Gastroesophageal sphincter (tissue), 4 donors: ENCODE measurements at regions not wholly inside any gene's neighbourhood (a gene's known extent, or its start where the extent isn't known, plus 50 kb on each side); places are given as distances from the start of the nearest gene placed in this dataset.

ENCODE experiments used
- ATAC-seq: fragments of 150-250 bp; one replicate; pipeline ENCODE4 v1.9.1; 2016; ENCODE audit warnings: mild to moderate bottlenecking, moderate library complexity
- H3K27ac ChIP-seq, 4 donors: fragments of 200-600 bp; sonication (generic) in 3 of 4; 1 replicate in 3 of 4; 2 replicates in 1 of 4; pipeline ENCODE4 v1.5.1; 2016 to 2019
- H3K27me3 ChIP-seq: fragments of 200-600 bp; sonication (generic); one replicate; pipeline ENCODE4 v1.5.1; 2019
- H3K36me3 ChIP-seq, 2 donors: fragments of 200-600 bp; sonication (generic); one replicate each; pipeline ENCODE4 v1.5.1; 2019; ENCODE audit warnings: control low read depth in 1 of 2
- H3K4me1 ChIP-seq, 3 donors: fragments of 200-600 bp; sonication (generic); 1 replicate in 2 of 3; 2 replicates in 1 of 3; pipeline ENCODE4 v1.5.1; 2016 to 2019; ENCODE audit warnings: control low read depth in 2 of 3
- H3K4me3 ChIP-seq, 2 donors: fragments of 200-600 bp; sonication (generic); one replicate each; pipeline ENCODE4 v1.5.1; 2019; ENCODE audit warnings: mild to moderate bottlenecking in 1 of 2, moderate library complexity in 1 of 2
- H3K9me3 ChIP-seq, 3 donors: fragments of 200-600 bp; sonication (generic); one replicate each; pipeline ENCODE4 v1.5.1; 2017 to 2019; ENCODE audit warnings: control low read depth in 2 of 3
- EP300 ChIP-seq: sonication (generic); formaldehyde crosslinking; IDR thresholded peaks from one replicate; pipeline ENCODE4 v1.6.1; 2017; ENCODE audit warnings: antibody characterized with exemption, mild to moderate bottlenecking
- POLR2A ChIP-seq, 2 donors: fragments of 450-650 bp; IDR thresholded peaks; one replicate each; pipeline ENCODE4 v1.6.1; 2017; ENCODE audit warnings: antibody characterized with exemption in 2 of 2, mild to moderate bottlenecking in 2 of 2, moderate library complexity in 1 of 2
- POLR2AphosphoS5 ChIP-seq: sonication (generic); formaldehyde crosslinking; IDR thresholded peaks from one replicate; pipeline ENCODE4 v1.6.1; 2017; ENCODE audit warnings: antibody characterized with exemption
- WGBS, 2 donors: methylation state at CpG; one replicate each; pipeline ENCODE4 v1.1.5; 2018; ENCODE audit warnings: low coverage in 1 of 2; 5-methylcytosine and 5-hydroxymethylcytosine counted together
- TF ChIP-seq, protein P1 (sequence below), 4 experiments: fragments of 200-600 bp in 2 of 4; fragments of 450-650 bp in 2 of 4; sonication (generic) in 1 of 4; IDR thresholded peaks; one replicate each; pipeline ENCODE4 v1.5.1; 2017 to 2019; ENCODE audit warnings: antibody characterized with exemption in 4 of 4, mild to moderate bottlenecking in 2 of 4, moderate library complexity in 2 of 4

DNA sequence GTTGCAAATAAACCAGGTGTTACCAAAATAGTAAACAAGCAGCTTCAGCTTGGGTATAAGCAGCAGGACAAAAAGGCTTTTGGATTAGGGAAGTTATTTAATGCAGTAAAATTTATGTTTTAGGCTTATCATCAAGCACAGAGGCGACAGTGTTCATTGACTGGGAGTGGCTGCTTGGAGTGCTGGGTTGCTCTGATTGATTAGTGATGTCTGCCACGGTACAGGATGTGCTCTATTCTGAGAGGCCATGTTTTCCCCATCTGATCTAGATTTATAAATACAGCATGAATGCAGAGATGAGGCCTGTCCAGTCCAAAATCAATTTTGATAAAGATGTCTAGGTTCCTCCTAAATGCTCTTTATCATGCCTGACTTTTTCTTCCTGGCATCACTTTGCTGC lies 83.5 kb downstream of the MAP1LC3B2 start:
- peaks cover 4% of the 10 kb centered on the region for H3K27me3 ChIP-seq
- H3K9me3 ChIP-seq = no peaks in the 10 kb centered on the region
- H3K27ac ChIP-seq = no peak overlapping the region
- 29 to 64% methylated on average over 1 to 2 of the region's 2 CpGs for WGBS, 2 donors
- TF ChIP-seq POLR2A (IDR thresholded peaks at IDR 0.05) (no peak), EP300 (no peak), POLR2AphosphoS5 (no peak)
- TF ChIP-seq, protein P1, sequence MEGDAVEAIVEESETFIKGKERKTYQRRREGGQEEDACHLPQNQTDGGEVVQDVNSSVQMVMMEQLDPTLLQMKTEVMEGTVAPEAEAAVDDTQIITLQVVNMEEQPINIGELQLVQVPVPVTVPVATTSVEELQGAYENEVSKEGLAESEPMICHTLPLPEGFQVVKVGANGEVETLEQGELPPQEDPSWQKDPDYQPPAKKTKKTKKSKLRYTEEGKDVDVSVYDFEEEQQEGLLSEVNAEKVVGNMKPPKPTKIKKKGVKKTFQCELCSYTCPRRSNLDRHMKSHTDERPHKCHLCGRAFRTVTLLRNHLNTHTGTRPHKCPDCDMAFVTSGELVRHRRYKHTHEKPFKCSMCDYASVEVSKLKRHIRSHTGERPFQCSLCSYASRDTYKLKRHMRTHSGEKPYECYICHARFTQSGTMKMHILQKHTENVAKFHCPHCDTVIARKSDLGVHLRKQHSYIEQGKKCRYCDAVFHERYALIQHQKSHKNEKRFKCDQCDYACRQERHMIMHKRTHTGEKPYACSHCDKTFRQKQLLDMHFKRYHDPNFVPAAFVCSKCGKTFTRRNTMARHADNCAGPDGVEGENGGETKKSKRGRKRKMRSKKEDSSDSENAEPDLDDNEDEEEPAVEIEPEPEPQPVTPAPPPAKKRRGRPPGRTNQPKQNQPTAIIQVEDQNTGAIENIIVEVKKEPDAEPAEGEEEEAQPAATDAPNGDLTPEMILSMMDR (IDR thresholded peaks at IDR 0.05) = no peak
- no peak for ATAC-seq
- no peaks in the 10 kb centered on the region for H3K36me3 ChIP-seq
- no peaks in the 10 kb centered on the region for H3K4me1 ChIP-seq
- H3K4me3 ChIP-seq = no peak overlapping the region

DNA sequence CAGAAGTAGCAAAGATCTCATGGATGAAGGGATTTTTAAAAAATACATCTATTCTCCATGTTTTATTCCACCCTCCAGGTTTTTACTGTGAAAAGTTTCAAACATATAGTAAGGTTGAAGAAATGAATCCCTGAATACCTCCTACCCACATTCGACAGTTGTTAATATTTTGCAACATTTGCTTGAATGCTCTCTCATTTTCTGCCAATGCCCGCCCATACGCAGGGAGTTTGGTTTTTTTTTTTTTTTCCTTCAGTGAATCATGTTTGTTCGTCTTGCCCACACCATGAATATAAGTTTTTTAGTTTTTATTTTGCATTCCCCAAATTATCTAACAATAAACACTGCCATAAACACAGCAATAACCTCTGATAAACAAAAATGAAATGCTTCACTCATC lies 82.9 kb downstream of the MAP1LC3B2 start:
- ATAC-seq = no peak
- Histone ChIP-seq H3K9me3 (no peaks in the 10 kb centered on the region), H3K4me1 (no peaks in the 10 kb centered on the region), H3K36me3 (no peaks in the 10 kb centered on the region), H3K27ac (no peak overlapping the region), H3K4me3 (no peak overlapping the region), H3K27me3 (peaks cover 4% of the 10 kb centered on the region)
- WGBS, 2 donors = 84 to 86% methylated on average over 3 of the region's 4 CpGs
- TF ChIP-seq POLR2AphosphoS5 (no peak), EP300 (no peak), POLR2A (IDR thresholded peaks at IDR 0.05) (no peak)
- TF ChIP-seq, protein P1 (IDR thresholded peaks at IDR 0.05) = no peak

DNA sequence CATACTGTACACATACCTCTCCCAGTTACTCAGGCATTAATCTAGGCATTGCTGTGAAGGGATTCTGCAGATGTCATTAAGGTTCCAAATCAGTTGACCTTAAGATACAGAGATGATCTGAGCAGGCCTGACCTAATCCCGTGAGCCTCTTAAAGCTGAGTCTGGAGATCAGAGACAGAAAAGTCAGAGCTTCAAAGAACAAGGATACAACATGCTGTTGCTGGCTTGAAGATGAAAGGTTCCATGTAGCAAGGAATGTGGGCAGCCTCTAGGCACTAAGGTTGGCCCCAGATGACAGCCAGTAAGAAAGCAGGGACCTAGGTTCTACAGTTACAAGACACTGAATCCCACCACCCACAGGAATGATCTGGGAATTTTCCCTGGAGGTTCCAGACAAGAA lies 81.1 kb downstream of the MAP1LC3B2 start:
- H3K27me3 ChIP-seq = no peaks in the 10 kb centered on the region
- no peak overlapping the region for H3K4me3 ChIP-seq
- no peaks in the 10 kb centered on the region for H3K36me3 ChIP-seq
- 100% methylated on average over 1 of the region's 1 CpG for WGBS, 2 donors
- H3K9me3 ChIP-seq = no peaks in the 10 kb centered on the region
- TF ChIP-seq, protein P1 (IDR thresholded peaks at IDR 0.05) = no peak
- no peak for TF ChIP-seq EP300
- TF ChIP-seq POLR2A (IDR thresholded peaks at IDR 0.05) = no peak
- no peak for TF ChIP-seq POLR2AphosphoS5
- no peaks in the 10 kb centered on the region for H3K4me1 ChIP-seq
- no peak for ATAC-seq
- H3K27ac ChIP-seq = no peak overlapping the region

DNA sequence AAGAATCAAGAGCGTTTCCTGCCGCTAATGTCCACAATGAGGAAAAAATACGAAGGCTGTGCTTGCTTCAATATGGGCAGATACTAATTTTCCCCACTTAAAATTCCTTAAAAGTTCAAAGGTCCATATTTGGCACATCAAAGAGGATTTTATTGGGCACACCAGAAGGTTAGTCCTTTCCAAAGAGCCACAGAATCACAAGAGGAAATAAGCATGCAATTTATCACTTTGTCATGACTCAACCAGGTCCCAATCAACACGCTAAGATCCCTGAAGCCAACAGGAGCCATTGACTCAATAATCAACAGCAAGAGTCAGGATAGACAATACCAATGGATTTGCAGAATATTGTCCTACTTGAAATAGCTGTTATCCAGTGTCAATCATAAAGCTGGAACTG lies 80.6 kb downstream of the MAP1LC3B2 start:
- Histone ChIP-seq H3K4me1 (no peaks in the 10 kb centered on the region), H3K27ac (no peak overlapping the region), H3K36me3 (no peaks in the 10 kb centered on the region), H3K27me3 (no peaks in the 10 kb centered on the region), H3K4me3 (no peak overlapping the region), H3K9me3 (no peaks in the 10 kb centered on the region)
- no peak for ATAC-seq
- TF ChIP-seq, protein P1 (IDR thresholded peaks at IDR 0.05) = no peak
- no peak for TF ChIP-seq POLR2AphosphoS5
- 73 to 87% methylated on average over 3 to 4 of the region's 4 CpGs for WGBS, 2 donors

DNA sequence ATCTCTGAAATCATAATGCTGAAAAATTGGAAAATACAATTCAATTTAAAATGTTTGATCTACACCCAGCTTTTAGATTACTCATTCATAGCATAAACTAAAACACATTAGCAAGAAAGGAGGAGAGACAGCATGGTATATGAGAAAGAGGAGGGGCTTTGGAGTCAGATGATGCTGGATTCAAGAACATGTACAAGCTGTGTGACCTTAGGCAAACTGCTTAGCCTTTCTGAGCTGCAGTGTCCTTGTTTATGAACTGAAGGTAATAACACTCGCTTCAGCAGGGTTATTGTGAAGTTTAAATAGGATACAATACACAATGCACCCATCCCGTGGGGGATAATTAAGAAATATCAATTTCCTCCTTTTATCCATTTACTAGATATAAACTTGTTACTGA lies 79.2 kb downstream of the MAP1LC3B2 start:
- Histone ChIP-seq H3K36me3 (no peaks in the 10 kb centered on the region), H3K4me1 (no peaks in the 10 kb centered on the region), H3K27ac (no peak overlapping the region), H3K9me3 (no peaks in the 10 kb centered on the region), H3K4me3 (no peak overlapping the region), H3K27me3 (no peaks in the 10 kb centered on the region)
- no peak for TF ChIP-seq POLR2AphosphoS5
- TF ChIP-seq EP300 = no peak
- TF ChIP-seq, protein P1 (IDR thresholded peaks at IDR 0.05) = no peak
- no peak for TF ChIP-seq POLR2A (IDR thresholded peaks at IDR 0.05)
- no peak for ATAC-seq
- WGBS, 2 donors = 61 to 69% methylated on average over 2 of the region's 2 CpGs
